HepG2 (cell line): ENCODE measurements at regions not wholly inside any gene's neighbourhood (a gene's known extent, or its start where the extent isn't known, plus 50 kb on each side); places are given as distances from the start of the nearest gene placed in this dataset.

Experiments used
- BRCA1 ChIP-seq: sonication (generic); formaldehyde crosslinking; IDR thresholded peaks from 2 replicates; pipeline ENCODE4 v1.4.0; 2020; ENCODE audit warnings: missing genetic modification reagents
- BRD4 ChIP-seq: sonication (generic); formaldehyde crosslinking; IDR thresholded peaks from 2 replicates; pipeline ENCODE4 v1.4.0; 2020; ENCODE audit warnings: missing genetic modification reagents
- KAT7 ChIP-seq: IDR thresholded peaks from 2 replicates; pipeline ENCODE4 v1.6.1; 2018; ENCODE audit warnings: borderline replicate concordance, missing compliant biosample characterization
- NR3C1 ChIP-seq: sonication (generic); formaldehyde crosslinking; IDR thresholded peaks from 2 replicates; pipeline ENCODE4 v1.4.0; 2020; ENCODE audit warnings: missing genetic modification reagents
- POLR2A ChIP-seq, 2 experiments: IDR thresholded peaks; 2 replicates each; pipeline ENCODE4 v1.6.1; 2011; ENCODE audit warnings: low read depth in 2 of 2, low read length in 2 of 2, mild to moderate bottlenecking in 1 of 2, moderate library complexity in 1 of 2; ENCODE audit not compliant: insufficient read depth in 1 of 2
- RBM22 ChIP-seq: fragments of 200-400 bp; formaldehyde crosslinking; optimal IDR thresholded peaks from 2 replicates; pipeline ENCODE3; 2017; ENCODE audit warnings: mild to moderate bottlenecking, low read length, moderate library complexity
- SMYD3 ChIP-seq: sonication (generic); formaldehyde crosslinking; IDR thresholded peaks from 2 replicates; pipeline ENCODE4 v1.8.1; 2023; ENCODE audit warnings: mild to moderate bottlenecking, missing genetic modification reagents
- ZNF317 ChIP-seq: sonication (generic); formaldehyde crosslinking; IDR thresholded peaks from 2 replicates; pipeline ENCODE4 v1.5.0; 2020; ENCODE audit warnings: mild to moderate bottlenecking, missing genetic modification reagents
- ZNF33A ChIP-seq: sonication (generic); formaldehyde crosslinking; IDR thresholded peaks from 2 replicates; pipeline ENCODE4 v1.5.1; 2020; ENCODE audit warnings: missing genetic modification reagents, mild to moderate bottlenecking, moderate library complexity, borderline replicate concordance
- TF ChIP-seq, protein P1 (sequence below): IDR thresholded peaks from 2 replicates; pipeline ENCODE4 v1.6.1; 2016; ENCODE audit warnings: low read depth

GRCh38 chr13:39928261-39928660, 272.8 kb downstream of the COG6 start:
- TF ChIP-seq BRCA1: no peak
- no peak for TF ChIP-seq NR3C1 (CRISPR knock-in tag)
- TF ChIP-seq SMYD3: no peak
- TF ChIP-seq ZNF317 (CRISPR knock-in tag): no peak
- TF ChIP-seq, protein P1, sequence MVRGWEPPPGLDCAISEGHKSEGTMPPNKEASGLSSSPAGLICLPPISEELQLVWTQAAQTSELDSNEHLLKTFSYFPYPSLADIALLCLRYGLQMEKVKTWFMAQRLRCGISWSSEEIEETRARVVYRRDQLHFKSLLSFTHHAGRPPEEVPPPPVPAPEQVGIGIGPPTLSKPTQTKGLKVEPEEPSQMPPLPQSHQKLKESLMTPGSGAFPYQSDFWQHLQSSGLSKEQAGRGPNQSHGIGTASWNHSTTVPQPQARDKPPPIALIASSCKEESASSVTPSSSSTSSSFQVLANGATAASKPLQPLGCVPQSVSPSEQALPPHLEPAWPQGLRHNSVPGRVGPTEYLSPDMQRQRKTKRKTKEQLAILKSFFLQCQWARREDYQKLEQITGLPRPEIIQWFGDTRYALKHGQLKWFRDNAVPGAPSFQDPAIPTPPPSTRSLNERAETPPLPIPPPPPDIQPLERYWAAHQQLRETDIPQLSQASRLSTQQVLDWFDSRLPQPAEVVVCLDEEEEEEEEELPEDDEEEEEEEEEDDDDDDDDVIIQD (CRISPR knock-in tag): no peak
- no peak for TF ChIP-seq KAT7 (CRISPR knock-in tag)
- TF ChIP-seq BRD4 (CRISPR knock-in tag): no peak
- TF ChIP-seq ZNF33A (CRISPR knock-in tag): no peak
- no peak for TF ChIP-seq RBM22
- TF ChIP-seq POLR2A (IDR thresholded peaks at IDR 0.05; ENCODE audit: insufficient read depth in 1 of 2, low read depth in 2 of 2, low read length in 2 of 2): no peak
